ENCODE measurements at regions not wholly inside any gene's neighbourhood (a gene's known extent, or its start where the extent isn't known, plus 50 kb on each side); places are given as distances from the start of the nearest gene placed in this dataset. TPM values are rescaled to one million over a fixed set of nuclear protein-coding genes. Genes with fewer than 3 reads are reported as not detected.
"Not testable (repeated sequence)": the region's sequence is repeated elsewhere in the genome, so short reads cannot be mapped to it uniquely, and the experiment has no call there.

GRCh38 chrX:123121241-123121640, 62.8 kb upstream of the GRIA3 start:
- H3K4me3 ChIP-seq, result no peak overlapping the region
- no peak overlapping the region for H3K27ac ChIP-seq
- DNase-seq, result no peak
- no peaks in the 10 kb centered on the region for H3K36me3 ChIP-seq
- intact Hi-C loops (cut with DNase I; ENCODE audit: low total_unique reads), result no loop called here
- TF ChIP-seq CTCF (IDR thresholded peaks at IDR 0.05) (no peak), POLR2A (IDR thresholded peaks at IDR 0.05) (no peak)
- H3K9me3 ChIP-seq, result no peaks in the 10 kb centered on the region
- H3K4me1 ChIP-seq, result no peaks in the 10 kb centered on the region
- no peaks in the 10 kb centered on the region for H3K27me3 ChIP-seq

- H3K36me3 ChIP-seq; H3K4me1 ChIP-seq; intact Hi-C loops (cut with DNase I; ENCODE audit: low total_unique reads); DNase-seq; H3K27me3 ChIP-seq; H3K4me3 ChIP-seq; H3K27ac ChIP-seq; H3K9me3 ChIP-seq: not testable (repeated sequence)
Observed at GRCh38 chrX:123129805-123130204, 54.3 kb upstream of the GRIA3 start.

Small RNAs in the stretch of these regions (microRNA-seq; reads per million reads assigned to microRNA genes)
- not detected for gene MIR3672 (ENCODE audit: borderline microRNAs expressed, borderline replicate concordance)

Small RNAs in the stretch of these regions (small RNA-seq; reads per million reads assigned to genes)
- gene MIR3672, result not detected
- not detected for gene RF00012
